ENCODE measurements at regions not wholly inside any gene's neighbourhood (a gene's known extent, or its start where the extent isn't known, plus 50 kb on each side); places are given as distances from the start of the nearest gene placed in this dataset.
"Not testable (repeated sequence)": the region's sequence is repeated elsewhere in the genome, so short reads cannot be mapped to it uniquely, and the experiment has no call there.

- no peak for DNase-seq
Observed at GRCh38 chr6:92708945-92709344, 710.4 kb downstream of the EPHA7 start.

GRCh38 chr6:92708270-92708669, 711.1 kb downstream of the EPHA7 start:
- no peak for DNase-seq

- no peak for DNase-seq
Observed at GRCh38 chr6:92706976-92707375, 712.4 kb downstream of the EPHA7 start.

DNA sequence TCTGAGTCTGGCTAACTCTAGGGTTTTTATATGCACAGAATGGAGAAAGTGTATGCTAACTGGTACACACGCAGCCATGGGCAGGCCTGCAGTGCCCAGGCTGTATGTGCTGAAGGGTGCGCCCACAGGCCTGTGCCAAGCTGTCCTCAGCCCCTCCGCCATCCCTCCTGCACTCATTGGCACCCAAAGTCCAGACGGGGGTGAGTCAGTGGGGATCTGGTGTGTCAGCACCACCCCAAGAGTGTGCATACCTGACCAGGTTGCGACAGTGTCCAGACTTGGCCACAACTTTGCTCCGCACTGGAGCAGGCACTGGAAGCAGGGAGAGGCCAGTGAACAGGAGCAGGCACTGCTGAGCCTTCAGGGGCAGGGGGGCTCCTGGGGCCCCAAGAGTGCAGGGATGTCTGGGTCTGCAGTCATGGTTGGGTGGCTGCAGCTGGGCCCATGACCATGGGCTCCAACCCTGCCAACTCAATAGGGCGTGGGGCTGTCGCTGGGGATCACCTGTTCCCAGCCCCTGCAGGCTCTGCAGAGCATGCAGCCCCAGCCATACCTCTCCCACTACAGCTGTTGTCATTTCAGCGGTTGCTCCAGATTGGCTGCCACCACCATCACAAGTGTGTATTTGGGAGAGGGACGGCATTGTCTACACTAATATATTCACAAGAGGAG, 717.8 kb downstream of the EPHA7 start:
- no peak for DNase-seq

- DNase-seq: no peak
Observed at GRCh38 chr6:92700411-92700810, 718.9 kb downstream of the EPHA7 start.

GRCh38 chr6:92690997-92691599, 728.3 kb downstream of the EPHA7 start:
- DNase-seq: no peak

DNA sequence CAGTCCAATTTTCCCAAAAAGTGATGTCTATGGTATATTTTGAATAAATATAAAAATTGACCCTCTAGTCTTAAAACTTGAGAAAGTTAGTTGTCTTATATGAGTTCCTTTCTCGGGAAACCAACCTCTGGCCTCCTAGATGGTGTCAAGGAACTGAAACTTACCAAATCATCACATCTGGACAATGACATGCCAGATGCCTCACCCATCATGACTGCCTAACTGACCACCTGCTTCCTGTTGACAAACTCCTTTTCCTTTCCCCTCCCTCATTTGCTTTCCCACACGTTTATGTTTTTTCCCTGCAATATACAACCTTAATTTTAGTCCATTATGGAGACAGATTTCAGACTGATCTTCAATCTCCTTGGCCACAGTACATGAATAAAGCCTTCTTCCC, 731.0 kb downstream of the EPHA7 start:
- no peak for DNase-seq

- no peak for DNase-seq
Observed at GRCh38 chr6:92687278-92687677, 732.1 kb downstream of the EPHA7 start.

DNA sequence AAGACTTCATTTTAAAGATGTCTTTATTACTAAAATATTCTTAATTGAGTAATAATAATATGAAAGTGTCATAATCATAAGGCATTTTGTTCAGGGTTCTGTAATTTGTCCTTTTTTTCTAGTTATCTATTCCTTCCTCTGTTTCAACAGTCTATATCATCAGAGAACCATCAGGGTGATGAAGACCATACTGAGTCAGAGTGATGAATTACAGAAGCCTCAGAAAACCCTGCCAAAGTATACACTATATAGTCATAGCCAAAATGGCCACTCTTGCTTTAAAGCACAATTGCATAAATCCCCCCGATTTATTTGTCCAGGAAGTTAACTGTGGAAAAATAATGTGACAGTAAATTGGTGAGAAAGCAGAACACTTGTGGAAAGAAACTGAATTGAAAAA, 735.0 kb downstream of the EPHA7 start:
- DNase-seq: no peak

- no peak for DNase-seq
Observed at GRCh38 chr6:92683748-92684147, 735.6 kb downstream of the EPHA7 start.

- no peak for DNase-seq
Observed at GRCh38 chr6:92682516-92683398, 736.6 kb downstream of the EPHA7 start.

DNA sequence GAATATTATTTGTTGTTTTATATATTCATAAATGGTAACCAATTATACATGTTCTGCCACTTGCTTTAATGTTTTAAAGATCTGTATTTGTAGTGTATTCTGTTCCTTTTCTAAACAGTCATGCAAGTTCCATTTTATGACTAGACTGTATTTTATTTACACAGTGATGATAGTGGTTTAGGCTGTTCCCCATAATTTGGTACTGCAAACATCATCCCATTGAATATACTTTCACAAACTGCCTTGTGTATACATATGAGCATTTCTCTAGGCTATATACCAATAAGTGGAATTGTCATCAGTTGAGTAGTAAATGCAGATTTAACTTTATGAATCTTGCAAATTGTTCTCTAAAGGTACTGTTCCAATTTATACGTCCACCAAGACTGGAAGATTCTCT, 738.0 kb downstream of the EPHA7 start:
- DNase-seq: no peak

DNA sequence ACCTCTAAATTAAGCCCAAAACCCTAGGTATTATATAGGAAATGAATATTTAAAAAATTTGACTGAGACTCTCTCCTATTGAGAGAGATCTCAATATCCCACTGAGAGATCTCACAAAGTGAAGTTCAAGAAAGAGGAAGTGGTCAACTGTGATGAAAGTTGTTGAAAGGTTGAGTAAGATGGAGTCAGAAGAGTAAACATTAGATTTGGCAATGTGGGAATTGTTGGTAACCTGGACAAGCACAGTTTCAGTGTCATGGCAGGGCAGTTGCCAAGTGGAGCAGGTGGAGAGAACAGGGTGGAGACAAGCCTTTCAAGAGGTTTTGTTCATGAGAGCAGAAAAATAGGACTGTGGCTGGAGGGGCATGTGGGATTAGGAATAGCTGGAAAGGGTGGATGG, 747.9 kb downstream of the EPHA7 start:
- not testable (repeated sequence) for DNase-seq

DNA sequence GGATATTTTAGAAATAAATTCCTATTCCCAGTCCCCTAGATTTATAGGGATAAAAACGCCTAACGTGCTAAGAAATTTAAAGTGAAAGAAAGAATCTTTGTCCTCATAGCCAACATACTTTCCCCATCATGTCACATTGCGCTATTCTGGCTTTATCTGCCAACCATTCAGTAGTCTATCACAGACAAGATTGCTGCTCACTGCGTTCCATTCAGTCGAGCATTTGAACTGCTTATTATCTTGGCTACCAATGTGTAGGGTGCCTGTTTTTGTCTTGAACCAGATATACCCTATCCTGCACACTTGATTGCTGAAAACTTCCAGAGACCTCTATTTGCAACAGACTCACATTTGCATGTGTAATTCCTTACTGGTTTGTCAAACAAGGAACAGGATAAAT, 751.5 kb downstream of the EPHA7 start:
- no peak for DNase-seq

GRCh38 chr6:92648364-92649086, 770.8 kb downstream of the EPHA7 start:
- no peak for DNase-seq

- no peak for DNase-seq
Observed at GRCh38 chr6:92647630-92648029, 771.7 kb downstream of the EPHA7 start.

DNA sequence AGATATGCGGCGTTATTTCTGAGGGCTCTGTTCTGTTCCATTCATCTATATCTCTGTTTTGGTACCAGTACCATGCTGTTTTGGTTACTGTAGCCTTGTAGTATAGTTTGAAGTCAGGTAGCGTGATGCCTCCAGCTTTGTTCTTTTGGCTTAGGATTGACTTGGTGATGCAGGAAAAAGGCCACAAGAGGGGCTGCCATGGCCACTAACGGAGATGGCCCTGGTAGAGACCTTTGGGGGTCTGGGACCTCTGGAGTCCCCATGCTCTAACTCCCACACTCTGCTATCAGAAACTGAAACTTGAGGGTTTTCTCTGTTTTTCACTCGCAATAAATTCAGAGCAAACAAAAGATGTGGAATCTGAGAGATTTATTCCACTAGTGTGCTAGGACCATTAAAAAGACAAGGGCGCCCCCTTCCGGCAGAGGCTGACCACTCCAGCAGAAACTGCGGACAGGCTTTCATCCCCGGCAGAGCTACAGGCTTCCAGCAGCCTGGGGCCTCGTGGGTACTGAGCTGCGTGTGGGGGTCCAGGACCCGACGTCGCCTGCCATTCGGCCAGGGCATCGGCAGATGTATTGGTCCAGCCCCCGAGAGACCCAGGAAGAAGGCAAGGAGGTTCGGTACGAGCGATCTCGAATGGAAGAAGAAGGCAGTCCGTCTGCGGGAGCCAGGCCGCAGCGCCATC, 775.1 kb downstream of the EPHA7 start:
- DNase-seq: not testable (repeated sequence)

- no peak for DNase-seq
Observed at GRCh38 chr6:92635553-92636153, 783.7 kb downstream of the EPHA7 start.

DNA sequence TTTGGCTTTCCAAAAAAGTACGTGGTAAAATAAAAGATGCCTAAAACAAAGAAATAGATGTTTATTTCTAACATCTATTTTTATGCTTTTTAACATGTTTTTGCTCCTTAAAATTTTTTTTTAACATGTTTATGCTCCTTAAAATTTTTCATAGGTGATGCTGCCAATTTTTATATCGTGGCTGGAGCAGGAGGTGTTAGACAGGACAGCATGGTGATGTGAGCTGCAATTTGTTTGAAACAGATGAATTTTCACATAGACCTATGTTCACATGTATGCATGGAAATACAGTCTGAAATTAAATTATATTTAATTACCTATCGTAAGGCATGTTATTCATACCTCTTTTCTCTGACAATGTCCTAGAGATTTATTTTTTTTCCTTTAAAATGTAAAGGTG, 784.8 kb downstream of the EPHA7 start:
- DNase-seq: no peak

DNA sequence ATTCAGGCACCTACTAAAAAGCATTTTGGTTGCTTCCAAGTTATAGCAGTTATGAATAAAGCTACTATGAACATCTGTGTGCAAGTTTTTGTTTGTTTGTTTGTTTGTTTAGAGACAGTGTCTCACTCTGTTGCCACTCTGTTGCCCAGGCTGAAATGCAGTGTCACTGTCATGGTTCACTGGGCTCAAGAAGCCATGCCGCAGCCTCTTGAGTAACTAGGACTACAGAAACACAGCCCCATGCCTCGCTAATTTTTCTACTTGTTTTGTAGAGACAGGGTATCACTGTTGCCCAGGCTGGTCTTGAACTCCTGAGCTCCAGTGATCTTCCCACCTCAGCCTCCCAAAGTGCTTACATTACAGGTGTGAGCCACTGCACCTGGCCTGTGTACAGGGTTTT, 795.9 kb downstream of the EPHA7 start:
- no peak for DNase-seq

GRCh38 chr6:92617721-92618120, 801.6 kb downstream of the EPHA7 start:
- DNase-seq: no peak

- no peak for DNase-seq
Observed at GRCh38 chr6:92608751-92609150, 810.6 kb downstream of the EPHA7 start.
